GM18519 (cell line): ENCODE measurements at regions not wholly inside any gene's neighbourhood (a gene's known extent, or its start where the extent isn't known, plus 50 kb on each side); places are given as distances from the start of the nearest gene placed in this dataset.
"Not testable (repeated sequence)": the region's sequence is repeated elsewhere in the genome, so short reads cannot be mapped to it uniquely, and the experiment has no call there.

ENCODE experiments used
- ATAC-seq: cut with Tn5 transposase; IDR thresholded peaks from one replicate; pipeline ENCODE4 v1.9.1; 2021; ENCODE audit warnings: mild to moderate bottlenecking, moderate library complexity; ENCODE audit not compliant: unreplicated experiment, low FRiP score

DNA sequence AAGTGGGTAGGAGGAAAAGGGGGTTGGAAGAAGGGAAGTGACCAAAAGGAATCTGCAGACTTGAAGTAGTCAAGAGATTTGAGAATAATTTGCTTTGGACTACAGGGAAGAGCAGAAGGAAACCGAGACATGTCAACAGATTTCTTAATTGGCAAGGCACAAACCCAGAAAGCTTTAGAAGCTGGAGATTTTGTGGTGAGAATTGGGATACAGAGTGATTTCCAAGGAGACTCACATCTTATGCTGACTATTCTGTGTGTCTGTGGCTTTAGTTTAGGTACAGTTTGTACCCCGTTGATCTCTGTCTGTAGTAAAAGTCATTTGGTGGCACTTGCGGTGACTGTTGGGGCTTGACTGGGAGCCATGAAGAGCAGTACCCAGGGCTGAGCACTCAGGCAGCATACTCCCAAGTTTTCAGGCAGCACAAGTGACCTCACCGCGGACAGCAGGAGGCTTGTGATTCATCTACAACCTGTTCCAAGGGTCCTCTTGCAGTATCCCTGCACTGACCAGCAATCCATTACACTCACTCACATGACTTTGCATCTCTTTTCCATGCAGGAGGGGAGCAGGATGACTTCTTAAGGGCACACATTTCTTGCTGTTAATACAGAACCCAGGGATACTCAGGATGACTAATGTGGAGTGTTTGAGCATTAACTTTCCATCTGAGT, 97.1 kb upstream of the TNP1 start:
- ATAC-seq = no peak

DNA sequence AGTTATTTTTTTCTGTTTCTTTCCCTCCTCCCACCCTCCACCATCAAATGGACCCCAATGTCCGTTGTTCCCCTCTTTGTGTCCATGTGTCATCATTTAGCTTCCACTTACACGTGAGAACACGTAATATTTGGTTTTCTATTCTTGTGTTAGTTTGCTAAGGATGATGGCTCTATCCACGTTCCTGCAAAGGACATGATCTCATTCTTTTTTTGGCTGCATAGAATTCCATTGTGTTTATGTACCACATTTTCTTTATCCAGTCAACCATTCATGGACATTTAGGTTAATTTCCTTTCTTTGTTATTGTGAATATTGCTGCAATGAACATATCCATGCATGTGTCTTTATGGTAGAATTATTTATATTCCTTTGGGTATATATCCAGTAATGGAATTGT, 91.3 kb upstream of the TNP1 start:
- no peak for ATAC-seq

DNA sequence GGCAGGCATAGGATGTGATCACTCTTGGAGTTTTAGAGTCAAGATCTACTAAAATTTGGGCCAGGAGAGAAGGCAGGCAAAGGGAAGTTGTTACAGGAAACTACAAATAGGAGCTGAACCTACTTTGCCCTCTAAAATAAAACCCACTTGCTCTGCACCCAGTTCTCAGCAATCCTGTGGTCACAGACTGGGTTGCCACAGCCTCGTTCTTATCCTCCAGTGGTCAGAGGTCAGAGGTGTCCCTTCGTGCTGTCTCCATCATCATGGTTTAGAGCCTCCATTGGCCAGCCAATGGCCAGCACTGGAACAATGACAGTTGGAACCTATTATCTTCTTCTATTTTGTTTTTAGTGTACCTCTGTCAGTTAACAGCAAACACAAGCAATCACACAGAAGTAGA, 90.7 kb upstream of the TNP1 start:
- no peak for ATAC-seq

DNA sequence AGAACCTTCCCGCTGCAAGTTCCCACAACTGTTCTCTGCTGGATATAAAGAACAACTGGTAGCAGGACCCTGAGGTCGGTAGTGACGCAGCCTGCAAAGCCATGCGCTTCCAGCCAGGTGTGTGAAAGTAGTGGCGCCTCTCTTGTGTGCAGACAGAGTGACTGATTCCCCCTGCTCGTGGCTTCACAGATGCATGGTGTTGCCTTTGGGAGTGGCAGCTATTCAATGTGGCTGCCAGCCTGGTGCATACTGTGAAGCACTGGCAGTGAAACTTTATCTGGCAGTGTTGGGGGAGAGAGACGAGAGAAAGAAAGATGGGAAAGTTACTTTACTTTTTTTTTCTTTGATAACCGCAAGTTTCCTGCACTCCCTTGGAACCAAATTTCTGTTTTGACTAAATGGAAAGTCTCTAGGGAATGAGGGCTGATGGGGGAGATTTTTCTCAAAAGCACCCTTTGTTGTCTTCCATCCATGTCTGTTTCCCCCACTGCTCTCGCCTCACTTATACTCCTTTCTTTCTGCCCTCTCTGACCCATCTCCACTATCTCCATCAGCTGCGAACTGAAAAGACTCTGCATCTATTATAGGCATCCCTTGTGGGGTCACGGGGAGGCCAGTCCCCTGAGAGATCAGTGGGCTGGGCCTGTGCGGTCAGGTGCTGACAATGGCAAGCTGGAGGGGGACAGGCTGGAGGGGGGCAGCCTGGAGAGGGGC, 90.0 kb upstream of the TNP1 start:
- no peak for ATAC-seq

DNA sequence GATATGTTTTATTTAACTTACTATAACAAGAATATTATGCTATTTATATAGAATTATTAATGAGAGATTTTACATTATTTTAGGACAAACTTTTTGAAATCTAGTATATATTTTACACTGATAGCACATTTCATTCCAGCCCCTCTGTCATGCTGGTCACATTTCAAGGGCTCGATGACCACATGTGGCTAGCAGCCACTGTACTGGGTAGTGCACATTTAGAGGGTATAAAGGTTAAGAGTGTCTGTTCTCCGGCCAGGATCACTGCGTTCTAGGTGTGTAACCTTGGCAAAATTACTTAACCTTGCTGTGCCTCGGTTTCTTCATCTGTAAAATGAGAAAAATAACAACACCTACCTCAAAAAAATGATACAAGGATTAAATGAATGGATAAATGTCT, 87.2 kb upstream of the TNP1 start:
- no peak for ATAC-seq

DNA sequence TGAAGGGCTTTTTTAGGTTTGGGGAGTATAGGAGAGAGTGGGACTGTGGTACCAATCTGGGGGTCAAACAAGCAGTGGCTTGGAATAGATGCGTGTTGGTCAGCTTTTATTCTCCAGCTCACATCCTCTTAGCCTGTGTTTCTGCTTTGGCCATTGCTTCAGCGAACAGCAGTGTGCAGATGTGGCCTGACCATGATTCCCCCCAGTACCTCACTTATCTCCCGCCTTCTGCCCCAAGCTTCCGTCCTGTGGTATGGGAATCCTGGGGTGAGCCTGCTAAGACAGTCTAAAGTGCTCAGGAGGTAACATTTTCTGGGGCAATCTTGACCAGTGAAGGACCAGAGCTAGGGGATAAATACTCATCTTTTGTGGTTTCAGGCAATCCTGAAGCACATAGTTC, 84.9 kb upstream of the TNP1 start:
- no peak for ATAC-seq

DNA sequence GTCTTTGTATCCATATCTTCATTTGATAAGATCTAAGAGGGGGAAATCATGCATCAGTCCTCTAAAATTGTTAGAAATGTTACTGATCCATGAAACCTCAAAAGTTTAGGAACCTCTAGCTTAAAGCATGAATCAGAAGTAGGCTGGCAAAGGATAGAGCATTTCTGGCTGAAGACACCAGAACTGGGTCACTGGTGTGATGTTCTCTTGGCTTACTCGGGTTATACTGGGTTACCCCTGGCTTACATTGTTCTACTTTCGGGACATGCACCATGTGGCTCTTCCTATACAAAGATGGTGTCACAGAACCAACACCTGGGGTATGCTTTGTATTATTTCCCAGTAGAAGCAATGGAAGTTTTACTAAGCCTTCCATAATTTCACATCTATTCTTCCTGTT, 83.2 kb upstream of the TNP1 start:
- ATAC-seq = no peak

DNA sequence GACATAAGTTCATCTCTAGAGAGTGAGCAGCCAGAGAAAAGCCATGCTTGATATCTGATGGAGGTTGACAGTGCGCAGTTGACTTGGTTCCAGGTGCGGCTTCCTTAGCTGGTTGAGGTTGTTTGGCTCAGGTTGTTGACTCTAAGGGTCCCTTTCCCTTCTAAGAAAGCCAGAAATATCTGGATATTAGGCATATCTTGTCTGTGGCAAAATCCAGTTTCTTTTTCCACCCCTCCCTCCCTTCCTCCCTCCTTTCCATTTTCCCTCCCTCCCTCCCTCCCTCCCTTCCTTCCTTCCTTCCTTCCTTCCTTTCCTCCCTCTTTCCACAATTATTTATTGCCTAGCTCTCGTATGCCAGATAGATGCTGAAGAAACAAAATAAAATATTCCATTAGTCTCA, 82.6 kb upstream of the TNP1 start:
- no peak for ATAC-seq

DNA sequence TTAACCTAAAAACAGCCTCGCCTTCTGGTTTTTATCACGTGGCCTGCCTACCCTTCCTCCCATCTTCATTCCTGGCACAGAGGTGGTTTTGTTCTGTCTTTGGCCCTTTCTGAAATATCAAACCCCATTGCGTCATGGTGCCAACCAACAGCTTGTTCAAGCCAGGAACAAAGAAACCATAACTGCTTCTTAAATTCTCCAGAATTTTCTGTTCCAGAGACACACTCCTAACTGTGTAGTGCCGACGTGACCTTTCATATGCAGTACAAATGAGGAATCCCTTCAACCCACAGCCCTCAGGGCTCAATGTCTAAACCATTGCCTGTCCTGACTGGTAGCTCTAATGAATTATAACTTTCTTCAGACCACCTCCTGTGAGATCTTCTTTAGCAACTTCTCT, 82.2 kb upstream of the TNP1 start:
- no peak for ATAC-seq

DNA sequence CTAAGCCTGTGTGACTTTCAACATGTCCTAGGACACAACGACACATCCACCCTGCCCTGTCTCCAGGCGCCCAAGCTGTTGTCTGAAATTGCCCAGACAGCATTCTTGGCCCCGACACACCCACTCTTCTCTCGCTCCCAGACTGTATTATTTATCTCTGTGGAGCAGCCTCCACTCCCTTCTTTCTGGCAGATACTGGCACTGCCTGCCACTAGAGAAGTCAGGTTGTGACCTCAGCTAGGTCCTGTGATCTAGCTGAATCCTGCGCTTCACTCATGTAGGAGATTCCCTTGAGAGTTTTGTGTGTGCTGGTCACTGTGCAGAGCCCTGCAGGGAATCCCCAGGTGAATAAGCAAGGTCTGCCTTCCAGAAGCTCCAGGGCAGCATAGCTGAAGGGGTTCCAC, 77.1 kb upstream of the TNP1 start:
- ATAC-seq = no peak

DNA sequence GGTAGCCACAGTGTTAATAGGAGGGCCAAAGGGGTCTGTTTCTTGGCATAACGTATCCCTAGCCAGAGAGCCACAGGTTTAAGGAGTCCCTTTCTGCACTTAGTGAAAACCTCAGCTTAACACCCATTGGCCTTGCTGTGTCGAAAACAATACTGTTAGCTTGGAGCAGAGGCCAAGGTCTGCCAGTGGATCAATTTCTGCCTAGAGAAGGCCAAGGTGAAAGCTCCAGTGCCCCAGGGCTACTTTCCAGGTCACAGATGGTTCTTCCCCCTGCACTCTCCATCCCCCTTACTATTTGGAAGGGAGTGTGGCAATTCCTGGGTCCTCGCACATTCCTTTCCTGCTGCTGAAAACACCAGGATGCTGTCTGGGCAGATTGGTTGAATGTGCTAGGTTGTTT, 74.8 kb upstream of the TNP1 start:
- ATAC-seq = no peak

DNA sequence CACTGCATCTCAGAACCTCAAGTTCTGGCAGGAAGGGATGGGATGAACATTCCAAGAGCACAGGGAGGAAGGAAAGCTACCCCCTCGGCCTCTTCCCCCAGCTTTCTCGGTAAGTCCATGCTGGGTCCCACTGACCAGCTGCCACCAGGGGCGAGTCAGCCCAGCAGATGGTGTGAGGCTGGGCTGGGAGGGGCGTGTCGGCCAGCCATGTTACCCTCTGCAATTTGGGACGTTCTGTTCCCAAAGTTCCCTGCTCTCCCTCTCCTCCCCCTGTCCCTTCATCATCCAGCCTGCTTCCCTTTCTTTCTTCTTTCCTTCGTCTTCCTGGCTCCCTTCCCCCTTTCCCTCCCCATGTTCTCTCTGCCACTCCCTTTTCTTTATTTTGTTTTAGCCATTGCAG, 74.3 kb upstream of the TNP1 start:
- ATAC-seq = no peak

DNA sequence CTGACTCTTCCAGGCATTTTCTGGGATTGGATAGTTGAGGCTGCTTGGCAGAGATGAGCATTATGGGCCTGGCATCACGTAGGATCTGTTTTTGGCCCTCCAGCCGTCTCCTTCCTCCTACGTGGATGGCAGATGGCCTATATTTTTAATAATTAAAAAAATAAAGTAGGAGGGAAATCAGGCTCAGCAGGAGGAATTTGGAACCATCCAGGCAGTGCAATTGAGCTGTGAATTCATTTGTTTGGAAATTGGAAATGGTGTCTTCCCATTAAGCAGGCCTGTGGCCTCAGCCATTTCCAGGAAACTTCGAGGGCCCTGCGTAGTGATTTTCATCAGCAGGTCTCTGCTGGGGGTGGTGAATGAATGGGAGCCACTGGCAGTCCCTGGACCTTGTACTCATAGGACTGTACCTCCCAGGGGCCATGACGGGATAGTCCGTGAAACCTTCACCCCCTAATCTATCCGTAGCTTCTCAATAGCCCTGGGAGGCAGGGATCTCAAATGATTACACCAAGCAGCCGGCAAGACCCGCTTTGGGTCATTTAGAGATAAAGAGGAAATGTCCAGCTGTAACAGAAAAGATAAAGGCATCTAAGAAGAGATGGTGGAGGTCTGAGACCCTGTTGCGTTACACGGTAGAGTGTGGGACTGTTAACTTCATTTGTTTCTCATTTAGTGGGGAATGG, 73.1 kb upstream of the TNP1 start:
- ATAC-seq = no peak

DNA sequence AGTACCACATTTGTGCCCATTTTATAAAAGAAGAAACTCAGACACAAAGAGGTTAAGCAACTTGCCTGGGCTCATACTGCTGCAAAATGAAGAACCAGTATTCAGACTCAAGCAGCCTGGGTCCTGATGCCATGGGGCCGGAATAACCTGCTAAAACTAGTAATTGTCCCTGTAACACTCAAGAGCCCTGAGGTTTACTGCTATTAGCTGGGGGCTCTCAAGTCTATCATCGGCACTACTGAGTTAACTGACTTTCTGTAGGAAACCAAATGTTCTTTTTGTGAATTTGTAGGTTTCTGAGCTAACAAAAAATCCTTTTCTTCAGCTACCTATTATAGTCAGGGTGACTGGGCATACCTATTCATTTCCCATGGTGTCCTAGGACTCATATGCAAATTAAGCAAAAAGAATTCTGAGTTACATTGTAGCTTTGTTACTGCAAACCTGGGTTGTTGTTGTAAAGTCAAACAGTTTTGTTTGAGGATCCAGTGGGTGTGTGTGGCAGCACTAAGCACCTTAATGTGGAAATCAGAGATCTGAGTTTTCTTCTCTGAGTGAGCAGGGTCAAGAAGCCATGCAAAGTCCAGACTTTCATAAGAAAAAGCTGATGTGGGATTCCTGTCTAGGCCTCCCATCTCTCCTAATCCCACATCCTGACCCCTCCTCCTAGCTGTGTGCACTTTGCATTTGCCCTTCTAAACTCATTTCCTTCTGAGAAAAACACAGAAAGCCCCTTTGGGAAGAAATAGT, 72.4 kb upstream of the TNP1 start:
- no peak for ATAC-seq

DNA sequence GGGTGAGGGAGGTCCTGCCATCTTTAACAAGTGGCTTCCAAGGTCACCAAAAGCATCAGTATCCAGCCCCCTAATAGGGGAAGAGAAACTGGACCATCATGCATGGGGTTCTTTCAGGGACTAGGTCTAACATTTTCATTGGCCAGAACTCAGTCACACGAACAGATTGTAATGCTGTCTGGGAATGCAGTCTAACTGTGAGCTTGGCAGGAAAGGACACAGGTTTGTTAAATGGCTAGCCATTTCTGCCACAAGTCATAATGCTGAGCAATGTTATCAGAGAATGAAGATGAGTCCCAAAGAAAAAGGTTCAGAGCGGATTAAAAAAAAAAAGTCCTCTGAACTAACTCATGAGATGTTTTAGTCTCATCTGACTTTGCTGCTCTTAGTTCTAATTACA, 70.9 kb upstream of the TNP1 start:
- no peak for ATAC-seq

DNA sequence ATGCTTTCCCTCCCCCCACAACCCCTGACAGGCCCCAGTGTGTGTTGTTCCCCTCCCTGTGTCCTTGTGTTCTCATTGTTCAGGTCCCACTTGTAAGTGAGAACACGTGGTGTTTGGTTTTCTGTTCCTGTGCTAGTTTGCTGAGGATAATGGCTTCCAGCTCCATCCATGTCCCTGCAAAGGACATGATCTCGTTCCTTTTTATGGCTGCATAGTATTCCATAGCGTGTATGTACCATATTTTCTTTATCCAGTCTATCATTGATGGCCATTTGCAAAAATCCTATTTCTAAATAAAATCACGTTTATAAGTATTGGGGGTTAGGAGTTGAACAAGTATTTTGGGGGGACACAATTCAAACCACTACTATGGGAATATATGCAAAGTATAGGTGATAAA, 69.5 kb upstream of the TNP1 start:
- ATAC-seq = not testable (repeated sequence)

DNA sequence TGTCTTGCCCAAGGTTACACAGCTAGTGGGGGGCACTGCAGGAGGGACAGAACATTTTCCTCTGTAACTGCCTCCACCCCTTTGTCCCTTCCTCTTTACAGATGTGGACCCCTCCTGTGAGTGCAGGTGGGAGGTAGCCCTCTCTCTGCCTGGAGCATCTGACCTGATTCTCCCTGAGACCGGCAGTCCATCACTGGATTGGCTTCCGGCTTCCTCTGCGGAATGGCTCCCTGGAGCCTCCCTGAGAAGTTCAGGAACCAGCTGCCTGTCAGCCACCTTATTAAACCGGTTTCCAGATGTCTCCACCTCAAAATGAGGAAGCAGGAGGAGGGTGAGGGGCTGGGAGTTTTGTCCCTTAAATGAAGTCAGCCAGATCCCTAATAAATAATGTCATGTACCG, 67.3 kb upstream of the TNP1 start:
- ATAC-seq = no peak

DNA sequence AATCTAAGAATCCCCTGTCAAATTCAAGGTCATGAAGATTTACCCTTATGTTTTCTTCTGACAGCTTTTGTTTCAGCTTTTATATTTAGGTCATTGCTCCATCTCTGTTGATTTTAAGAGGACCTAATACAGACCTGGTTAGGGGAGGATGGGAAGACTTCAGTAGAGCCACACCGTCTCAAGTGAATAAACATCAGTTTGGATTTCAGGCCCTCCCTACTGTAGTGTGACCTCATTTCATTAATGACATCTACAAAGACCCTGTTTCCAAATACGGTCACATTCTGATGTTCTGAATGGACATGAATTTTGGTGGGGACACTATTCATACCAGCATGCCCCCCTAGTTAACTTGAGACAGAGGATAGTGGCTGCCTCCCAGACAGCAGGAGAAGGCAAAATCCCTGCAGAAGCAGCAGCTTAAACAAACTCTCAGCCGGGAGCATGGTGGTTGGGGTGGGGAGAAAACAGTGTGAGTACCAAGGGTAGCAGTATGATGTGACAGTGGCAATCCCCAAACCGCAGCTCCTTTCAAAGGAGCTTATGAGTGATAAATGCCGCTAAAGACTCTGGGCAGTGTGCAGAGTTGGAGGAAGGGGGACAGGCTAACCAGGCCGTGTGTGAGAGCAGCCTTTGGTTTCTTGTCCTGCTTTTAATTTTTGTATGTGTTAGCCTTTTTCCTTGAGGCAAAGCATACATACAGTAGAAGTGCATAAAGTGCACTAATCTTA, 65.9 kb upstream of the TNP1 start:
- no peak for ATAC-seq

DNA sequence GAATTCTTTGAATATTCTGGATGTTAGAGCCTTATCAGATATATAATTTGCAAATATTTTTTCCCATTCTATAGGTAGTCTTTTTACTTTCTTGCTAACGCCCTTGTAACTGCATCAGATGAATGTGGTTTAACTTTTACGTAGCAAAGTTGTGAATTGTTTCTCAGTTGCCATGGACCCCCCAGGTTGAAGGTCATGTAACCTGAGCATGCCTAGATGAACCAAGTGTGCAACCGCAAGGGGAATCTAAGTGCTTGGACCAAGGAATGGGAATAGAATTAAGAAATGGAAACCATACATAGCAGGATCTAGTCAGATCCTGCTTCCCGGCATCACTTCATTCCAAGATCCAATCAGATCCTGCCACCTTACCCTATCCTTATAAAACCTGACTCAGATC, 65.1 kb upstream of the TNP1 start:
- ATAC-seq = no peak

DNA sequence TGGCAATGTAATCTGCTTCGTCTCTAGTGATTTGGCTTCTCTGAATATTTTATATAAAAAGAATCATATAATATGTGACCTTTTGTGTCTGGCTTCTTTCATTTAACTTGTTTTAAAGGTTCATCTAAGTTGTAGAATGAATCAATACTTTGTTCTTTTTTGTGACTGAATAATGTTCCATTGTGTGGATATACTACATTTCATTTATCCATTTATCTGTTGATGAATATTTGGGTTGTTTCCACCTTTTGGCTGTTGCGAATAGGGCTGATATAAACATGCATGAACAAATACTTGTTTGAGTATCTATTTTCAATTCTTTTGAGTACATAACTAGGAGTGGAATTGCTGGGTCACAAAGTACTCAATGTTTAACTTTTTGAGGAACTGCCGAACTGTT, 63.8 kb upstream of the TNP1 start:
- ATAC-seq = no peak
